ENCODE measurements at regions not wholly inside any gene's neighbourhood (a gene's known extent, or its start where the extent isn't known, plus 50 kb on each side); places are given as distances from the start of the nearest gene placed in this dataset.

DNA sequence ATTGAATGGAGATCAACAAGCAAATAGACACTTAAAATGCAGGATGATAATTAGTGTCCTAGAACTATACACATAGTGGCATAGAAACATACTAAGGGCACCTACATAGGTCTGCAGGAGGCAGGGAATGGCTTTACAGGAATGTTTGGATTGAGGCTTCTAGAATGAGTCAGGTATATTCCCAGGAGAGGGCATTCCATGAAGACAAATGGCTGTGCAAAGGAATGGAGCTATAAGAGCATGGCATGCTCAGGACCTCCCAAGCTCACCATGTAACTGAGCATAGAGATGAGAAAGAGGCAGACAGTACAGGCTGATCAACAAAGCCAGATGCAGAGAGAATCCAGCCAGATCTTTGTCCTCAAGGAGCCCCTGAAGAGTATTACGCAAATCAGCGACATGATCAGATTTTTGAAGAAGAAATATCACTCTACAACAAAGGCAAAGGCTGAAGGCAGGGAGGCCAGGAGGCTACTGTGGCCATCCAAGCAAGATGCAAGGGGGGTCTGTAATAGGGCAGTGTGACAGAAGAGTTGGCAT is 211.1 kb upstream of the MTNR1B start:
- Histone ChIP-seq H3K4me1 (ENCODE audit: control insufficient read depth, extremely low read depth, insufficient read depth, low read length) (no peaks in the 10 kb centered on the region), H2AFZ (ENCODE audit: control insufficient read depth, low read length) (no peak overlapping the region), H3K9me3 (ENCODE audit: control insufficient read depth, low read depth, low read length) (no peaks in the 10 kb centered on the region), H3K27ac (ENCODE audit: control insufficient read depth, insufficient read depth, low read length) (no peak overlapping the region), H3K9me1 (ENCODE audit: control insufficient read depth, extremely low read depth, insufficient read depth, low read length) (no peaks in the 10 kb centered on the region), H3K36me3 (ENCODE audit: control insufficient read depth in 2 of 2, extremely low read depth in 1 of 2, insufficient read depth in 2 of 2, low read length in 2 of 2) (no peaks in the 10 kb centered on the region), H3K27me3 (ENCODE audit: control insufficient read depth, extremely low read depth, insufficient read depth, low read length) (no peaks in the 10 kb centered on the region), H3K9ac (ENCODE audit: control insufficient read depth, extremely low read depth, insufficient read depth, low read length) (no peak overlapping the region), H3K4me2 (ENCODE audit: control insufficient read depth, extremely low read depth, insufficient read depth, low read depth, low read length) (no peak overlapping the region), H3K79me2 (ENCODE audit: control insufficient read depth, insufficient read depth, low read length) (no peaks in the 10 kb centered on the region), H3K4me3 (ENCODE audit: control insufficient read depth in 2 of 3, extremely low read depth in 1 of 3, insufficient read depth in 2 of 3, low read depth in 1 of 3, low read length in 3 of 3) (no peak overlapping the region), H4K20me1 (ENCODE audit: control insufficient read depth, extremely low read depth, insufficient read depth, low read length) (no peaks in the 10 kb centered on the region)
- dilution Hi-C loops (cut with MboI; ENCODE audit: extremely low pct_ligation_motif_present, low sequenced_read_pairs): no loop called here
- TF ChIP-seq, protein P1, sequence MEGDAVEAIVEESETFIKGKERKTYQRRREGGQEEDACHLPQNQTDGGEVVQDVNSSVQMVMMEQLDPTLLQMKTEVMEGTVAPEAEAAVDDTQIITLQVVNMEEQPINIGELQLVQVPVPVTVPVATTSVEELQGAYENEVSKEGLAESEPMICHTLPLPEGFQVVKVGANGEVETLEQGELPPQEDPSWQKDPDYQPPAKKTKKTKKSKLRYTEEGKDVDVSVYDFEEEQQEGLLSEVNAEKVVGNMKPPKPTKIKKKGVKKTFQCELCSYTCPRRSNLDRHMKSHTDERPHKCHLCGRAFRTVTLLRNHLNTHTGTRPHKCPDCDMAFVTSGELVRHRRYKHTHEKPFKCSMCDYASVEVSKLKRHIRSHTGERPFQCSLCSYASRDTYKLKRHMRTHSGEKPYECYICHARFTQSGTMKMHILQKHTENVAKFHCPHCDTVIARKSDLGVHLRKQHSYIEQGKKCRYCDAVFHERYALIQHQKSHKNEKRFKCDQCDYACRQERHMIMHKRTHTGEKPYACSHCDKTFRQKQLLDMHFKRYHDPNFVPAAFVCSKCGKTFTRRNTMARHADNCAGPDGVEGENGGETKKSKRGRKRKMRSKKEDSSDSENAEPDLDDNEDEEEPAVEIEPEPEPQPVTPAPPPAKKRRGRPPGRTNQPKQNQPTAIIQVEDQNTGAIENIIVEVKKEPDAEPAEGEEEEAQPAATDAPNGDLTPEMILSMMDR (optimal IDR thresholded peaks at IDR 0.05 in 1 of 3, IDR thresholded peaks at IDR 0.05 in 1 of 3, conservative IDR thresholded peaks at IDR 0.05 in 1 of 3; ENCODE audit: extremely low read depth in 1 of 3, insufficient read depth in 2 of 3, low read length in 3 of 3): no peak
- TF ChIP-seq EZH2 (IDR thresholded peaks at IDR 0.05; ENCODE audit: low read length): no peak
- DNase-seq (ENCODE audit: low read depth, low spot score): no peak
- no peak for FAIRE-seq

DNA sequence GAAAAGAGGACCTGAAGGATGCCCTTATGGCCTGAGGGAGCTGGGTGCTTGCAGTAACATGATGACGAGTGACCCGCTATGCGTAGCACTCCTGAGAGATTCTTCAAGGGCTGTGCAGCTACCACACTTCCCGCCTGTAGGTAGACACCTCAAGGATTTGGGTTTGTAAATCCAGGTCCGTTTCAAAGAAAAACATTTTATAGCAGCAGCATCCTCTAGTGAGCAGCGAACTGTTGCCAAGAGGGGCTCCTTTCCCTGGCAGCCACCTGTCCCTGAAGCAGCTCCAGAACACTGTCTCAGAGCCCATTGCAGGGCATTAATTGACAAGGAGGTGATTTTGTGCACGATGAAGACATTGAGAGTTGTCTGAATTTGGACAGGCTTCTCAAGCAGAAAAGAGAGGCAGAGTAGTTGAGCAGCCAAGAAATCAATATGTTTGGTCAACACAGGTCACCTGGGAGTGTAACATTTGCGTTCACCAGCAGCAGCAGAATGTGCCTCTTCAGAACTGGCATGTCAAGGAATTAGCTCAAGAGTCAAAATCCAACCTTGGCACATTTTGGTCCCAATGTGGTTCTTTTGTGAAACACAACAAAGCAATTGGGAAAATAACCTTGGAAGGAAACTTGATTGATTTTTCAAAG is 209.8 kb upstream of the MTNR1B start:
- dilution Hi-C loops (cut with MboI; ENCODE audit: extremely low pct_ligation_motif_present, low sequenced_read_pairs): no loop called here
- no peak for FAIRE-seq
- DNase-seq (ENCODE audit: low read depth, low spot score): no peak

More for the DNA sequence above, 209.8 kb upstream of the MTNR1B start:
- H3K4me3 ChIP-seq (ENCODE audit: control insufficient read depth in 2 of 3, extremely low read depth in 1 of 3, insufficient read depth in 2 of 3, low read depth in 1 of 3, low read length in 3 of 3): no peak overlapping the region
- no peak overlapping the region for H3K9ac ChIP-seq (ENCODE audit: control insufficient read depth, extremely low read depth, insufficient read depth, low read length)
- no peak overlapping the region for H3K27ac ChIP-seq (ENCODE audit: control insufficient read depth, insufficient read depth, low read length)
- no peaks in the 10 kb centered on the region for H3K9me1 ChIP-seq (ENCODE audit: control insufficient read depth, extremely low read depth, insufficient read depth, low read length)
- H4K20me1 ChIP-seq (ENCODE audit: control insufficient read depth, extremely low read depth, insufficient read depth, low read length): no peaks in the 10 kb centered on the region
- no peak for TF ChIP-seq EZH2 (IDR thresholded peaks at IDR 0.05; ENCODE audit: low read length)
- TF ChIP-seq, protein P1 (optimal IDR thresholded peaks at IDR 0.05 in 1 of 3, IDR thresholded peaks at IDR 0.05 in 1 of 3, conservative IDR thresholded peaks at IDR 0.05 in 1 of 3; ENCODE audit: extremely low read depth in 1 of 3, insufficient read depth in 2 of 3, low read length in 3 of 3): no peak
- H3K4me2 ChIP-seq (ENCODE audit: control insufficient read depth, extremely low read depth, insufficient read depth, low read depth, low read length): no peak overlapping the region
- H3K36me3 ChIP-seq (ENCODE audit: control insufficient read depth in 2 of 2, extremely low read depth in 1 of 2, insufficient read depth in 2 of 2, low read length in 2 of 2): no peaks in the 10 kb centered on the region
- no peaks in the 10 kb centered on the region for H3K79me2 ChIP-seq (ENCODE audit: control insufficient read depth, insufficient read depth, low read length)
- H2AFZ ChIP-seq (ENCODE audit: control insufficient read depth, low read length): no peak overlapping the region
- peaks cover 4% of the 10 kb centered on the region for H3K27me3 ChIP-seq (ENCODE audit: control insufficient read depth, extremely low read depth, insufficient read depth, low read length)
- no peaks in the 10 kb centered on the region for H3K4me1 ChIP-seq (ENCODE audit: control insufficient read depth, extremely low read depth, insufficient read depth, low read length)
- H3K9me3 ChIP-seq (ENCODE audit: control insufficient read depth, low read depth, low read length): no peaks in the 10 kb centered on the region

All from keratinocyte (primary cell).